ENCODE measurements at regions not wholly inside any gene's neighbourhood (a gene's known extent, or its start where the extent isn't known, plus 50 kb on each side); places are given as distances from the start of the nearest gene placed in this dataset.

- TF ChIP-seq CTCF (IDR thresholded peaks at IDR 0.05) (no peak), POLR2A (IDR thresholded peaks at IDR 0.05) (no peak)
Observed at GRCh38 chr10:30536578-30536977, 93.0 kb downstream of the LYZL2 start.

Measured in heart left ventricle (tissue), 13 donors.